AG04450 (cell line): ENCODE measurements at regions not wholly inside any gene's neighbourhood (a gene's known extent, or its start where the extent isn't known, plus 50 kb on each side); places are given as distances from the start of the nearest gene placed in this dataset.
A peak's percentile ranks its signal among the peaks of the same experiment; 100 is the strongest.

ENCODE experiments used
- CTCF ChIA-PET: fragments of 300-600, 350-600 bp; formaldehyde crosslinking; extraction: SDS; loops from one replicate; lab custom pipeline; 2022; ENCODE audit warnings: antibody characterized with exemption, inconsistent platforms; lab: Charles Lee
- POLR2A ChIA-PET: fragments of 350-600 bp; formaldehyde crosslinking; extraction: SDS; loops from one replicate; lab custom pipeline; 2021; ENCODE audit warnings: antibody characterized with exemption, inconsistent platforms; lab: Yijun Ruan, JAX
- DNase-seq: peaks from one replicate; pipeline ENCODE4 v3.0.0-alpha.2; 2011; ENCODE audit warnings: low read depth, low spot score
- H3K27ac ChIP-seq: one replicate; pipeline ENCODE4 v1.5.1; 2012; ENCODE audit warnings: low read depth, low read length, control low read depth
- H3K27me3 ChIP-seq: one replicate; pipeline ENCODE4 v1.6.0; 2012; ENCODE audit warnings: low read length; ENCODE audit not compliant: control insufficient read depth, insufficient read depth
- H3K4me3 ChIP-seq: 2 replicates; pipeline ENCODE4 v1.5.1; 2011; ENCODE audit warnings: mild to moderate bottlenecking, low read depth, low read length, control low read depth
- H3K9me3 ChIP-seq: 2 replicates; pipeline ENCODE4 v1.5.1; 2012; ENCODE audit warnings: low read length; ENCODE audit not compliant: control insufficient read depth, insufficient read depth
- TF ChIP-seq, protein P1 (sequence below): IDR thresholded peaks from 2 replicates; pipeline ENCODE4 v1.5.1; 2011; ENCODE audit warnings: low read depth, low read length, control low read depth, inconsistent platforms

DNA sequence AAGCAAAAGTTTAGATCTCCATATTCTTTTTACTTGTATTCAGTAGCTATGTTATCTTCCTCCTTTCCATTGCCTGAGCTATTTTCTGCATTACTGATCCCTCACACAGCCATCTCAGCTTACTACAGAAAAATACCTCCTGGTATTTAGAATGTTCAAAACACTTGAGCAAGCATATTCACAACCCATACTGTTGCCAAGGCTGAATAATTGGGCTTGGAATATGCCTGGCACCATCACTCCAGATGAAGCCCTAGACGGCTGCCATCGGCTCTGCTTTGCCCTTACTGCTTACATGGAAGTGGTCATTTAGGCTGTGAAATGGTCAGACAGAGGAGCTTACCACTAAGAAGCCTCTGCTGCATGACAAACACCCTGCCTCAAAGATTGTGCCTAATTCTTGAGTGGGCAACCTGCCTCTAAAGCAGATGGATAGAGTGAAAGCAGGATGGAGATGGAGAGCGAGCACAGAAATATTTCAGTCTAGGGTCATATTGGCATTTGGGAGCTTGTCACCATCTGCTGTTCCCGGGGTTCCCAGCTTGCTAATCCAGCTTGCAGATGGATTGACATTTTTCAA, 92.5 kb upstream of the TAS2R1 start:
- TF ChIP-seq, protein P1, sequence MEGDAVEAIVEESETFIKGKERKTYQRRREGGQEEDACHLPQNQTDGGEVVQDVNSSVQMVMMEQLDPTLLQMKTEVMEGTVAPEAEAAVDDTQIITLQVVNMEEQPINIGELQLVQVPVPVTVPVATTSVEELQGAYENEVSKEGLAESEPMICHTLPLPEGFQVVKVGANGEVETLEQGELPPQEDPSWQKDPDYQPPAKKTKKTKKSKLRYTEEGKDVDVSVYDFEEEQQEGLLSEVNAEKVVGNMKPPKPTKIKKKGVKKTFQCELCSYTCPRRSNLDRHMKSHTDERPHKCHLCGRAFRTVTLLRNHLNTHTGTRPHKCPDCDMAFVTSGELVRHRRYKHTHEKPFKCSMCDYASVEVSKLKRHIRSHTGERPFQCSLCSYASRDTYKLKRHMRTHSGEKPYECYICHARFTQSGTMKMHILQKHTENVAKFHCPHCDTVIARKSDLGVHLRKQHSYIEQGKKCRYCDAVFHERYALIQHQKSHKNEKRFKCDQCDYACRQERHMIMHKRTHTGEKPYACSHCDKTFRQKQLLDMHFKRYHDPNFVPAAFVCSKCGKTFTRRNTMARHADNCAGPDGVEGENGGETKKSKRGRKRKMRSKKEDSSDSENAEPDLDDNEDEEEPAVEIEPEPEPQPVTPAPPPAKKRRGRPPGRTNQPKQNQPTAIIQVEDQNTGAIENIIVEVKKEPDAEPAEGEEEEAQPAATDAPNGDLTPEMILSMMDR, result no peak
- CTCF ChIA-PET, result no interaction called here
- Histone ChIP-seq H3K27ac (no peak overlapping the region), H3K9me3 (peaks cover 5% of the 10 kb centered on the region; the same call in 1 of the 2 replicates), H3K4me3 (no peak overlapping the region), H3K27me3 (no peaks in the 10 kb centered on the region)
- POLR2A ChIA-PET, result no interaction called here
- no peak for DNase-seq

GRCh38 chr5:9721161-9721560, 91.0 kb upstream of the TAS2R1 start:
- no peak for DNase-seq
- Histone ChIP-seq H3K27ac (no peak overlapping the region), H3K9me3 (peaks cover 5% of the 10 kb centered on the region; the same call in 1 of the 2 replicates), H3K4me3 (no peak overlapping the region), H3K27me3 (no peaks in the 10 kb centered on the region)
- TF ChIP-seq, protein P1, result no peak
- ChIA-PET CTCF (no interaction called here), POLR2A (no interaction called here)

DNA sequence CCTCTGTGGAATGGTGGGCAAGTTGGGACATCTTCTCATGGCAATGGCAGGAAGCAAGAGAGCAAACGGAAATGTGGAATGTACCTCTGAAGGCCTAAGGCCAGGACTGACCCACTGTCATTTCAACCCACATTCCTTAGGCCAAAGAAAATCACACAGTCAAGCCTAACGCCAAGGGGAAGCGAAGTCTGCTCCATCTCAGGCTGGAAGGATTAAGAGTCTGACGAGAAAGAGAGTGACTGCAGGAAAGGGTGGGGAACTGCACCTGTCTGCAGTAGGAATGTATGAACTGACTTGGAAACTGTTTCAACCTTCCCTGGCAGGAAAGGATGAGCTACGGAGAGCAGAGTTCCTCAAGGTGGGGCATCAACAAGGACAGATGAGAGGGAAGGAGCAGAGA, 90.2 kb upstream of the TAS2R1 start:
- Histone ChIP-seq H3K27ac (no peak overlapping the region), H3K27me3 (no peaks in the 10 kb centered on the region), H3K4me3 (no peak overlapping the region), H3K9me3 (peaks cover 5% of the 10 kb centered on the region; the same call in 1 of the 2 replicates)
- DNase-seq, result no peak
- CTCF ChIA-PET, result no interaction called here
- POLR2A ChIA-PET, result no interaction called here
- TF ChIP-seq, protein P1, result no peak

DNA sequence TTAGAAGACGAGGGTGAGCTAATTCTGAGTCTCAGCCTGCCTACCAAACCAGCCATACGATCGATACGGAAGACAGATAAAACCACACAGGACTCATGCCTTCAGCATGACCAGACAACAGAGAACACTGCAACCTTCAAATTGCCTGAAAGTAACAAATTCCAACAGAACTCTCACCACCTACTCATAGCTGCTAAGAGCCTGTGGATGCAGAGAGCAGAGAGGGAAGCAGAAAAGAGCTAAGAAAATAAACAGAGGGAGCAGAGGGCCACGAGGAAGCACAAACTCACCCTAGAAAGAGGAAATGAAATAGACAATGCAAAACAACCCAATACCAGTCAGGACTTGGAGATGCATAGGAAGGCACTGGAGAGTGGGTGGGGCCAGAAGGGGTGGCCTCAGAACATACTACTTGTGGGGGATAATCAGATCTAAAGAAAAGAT, 86.7 kb upstream of the TAS2R1 start:
- Histone ChIP-seq H3K9me3 (no peaks in the 10 kb centered on the region; the same call in 1 of the 2 replicates), H3K27me3 (no peaks in the 10 kb centered on the region), H3K27ac (peak overlapping the region; percentile 79), H3K4me3 (peak overlapping the region; percentile 29; the same call in 1 of the 2 replicates)
- TF ChIP-seq, protein P1, result no peak
- CTCF ChIA-PET, result no interaction called here
- POLR2A ChIA-PET, result interaction anchor here (1.0 to 1.5 kb wide), 2 partner anchors 13 to 169 kb away, joined by 3 to 4 read pairs; no protein-coding TSS in a partner anchor
- peak; percentile 77 for DNase-seq

- POLR2A ChIA-PET, result interaction anchor here (1.0 to 1.5 kb wide), 2 partner anchors 14 to 168 kb away, joined by 3 to 4 read pairs; no protein-coding TSS in a partner anchor
- Histone ChIP-seq H3K27ac (peak overlapping the region; percentile 86), H3K4me3 (no peak overlapping the region), H3K9me3 (no peaks in the 10 kb centered on the region; the same call in 1 of the 2 replicates), H3K27me3 (no peaks in the 10 kb centered on the region)
- CTCF ChIA-PET, result interaction anchor here (0.9 kb wide), 1 partner anchor 172 kb away, joined by 3 read pairs; no protein-coding TSS in a partner anchor
- DNase-seq, result no peak
- TF ChIP-seq, protein P1, result no peak
Observed at GRCh38 chr5:9715891-9716335, 85.8 kb upstream of the TAS2R1 start.
